ENCODE measurements at regions not wholly inside any gene's neighbourhood (a gene's known extent, or its start where the extent isn't known, plus 50 kb on each side); places are given as distances from the start of the nearest gene placed in this dataset.

- TF ChIP-seq, protein P1, sequence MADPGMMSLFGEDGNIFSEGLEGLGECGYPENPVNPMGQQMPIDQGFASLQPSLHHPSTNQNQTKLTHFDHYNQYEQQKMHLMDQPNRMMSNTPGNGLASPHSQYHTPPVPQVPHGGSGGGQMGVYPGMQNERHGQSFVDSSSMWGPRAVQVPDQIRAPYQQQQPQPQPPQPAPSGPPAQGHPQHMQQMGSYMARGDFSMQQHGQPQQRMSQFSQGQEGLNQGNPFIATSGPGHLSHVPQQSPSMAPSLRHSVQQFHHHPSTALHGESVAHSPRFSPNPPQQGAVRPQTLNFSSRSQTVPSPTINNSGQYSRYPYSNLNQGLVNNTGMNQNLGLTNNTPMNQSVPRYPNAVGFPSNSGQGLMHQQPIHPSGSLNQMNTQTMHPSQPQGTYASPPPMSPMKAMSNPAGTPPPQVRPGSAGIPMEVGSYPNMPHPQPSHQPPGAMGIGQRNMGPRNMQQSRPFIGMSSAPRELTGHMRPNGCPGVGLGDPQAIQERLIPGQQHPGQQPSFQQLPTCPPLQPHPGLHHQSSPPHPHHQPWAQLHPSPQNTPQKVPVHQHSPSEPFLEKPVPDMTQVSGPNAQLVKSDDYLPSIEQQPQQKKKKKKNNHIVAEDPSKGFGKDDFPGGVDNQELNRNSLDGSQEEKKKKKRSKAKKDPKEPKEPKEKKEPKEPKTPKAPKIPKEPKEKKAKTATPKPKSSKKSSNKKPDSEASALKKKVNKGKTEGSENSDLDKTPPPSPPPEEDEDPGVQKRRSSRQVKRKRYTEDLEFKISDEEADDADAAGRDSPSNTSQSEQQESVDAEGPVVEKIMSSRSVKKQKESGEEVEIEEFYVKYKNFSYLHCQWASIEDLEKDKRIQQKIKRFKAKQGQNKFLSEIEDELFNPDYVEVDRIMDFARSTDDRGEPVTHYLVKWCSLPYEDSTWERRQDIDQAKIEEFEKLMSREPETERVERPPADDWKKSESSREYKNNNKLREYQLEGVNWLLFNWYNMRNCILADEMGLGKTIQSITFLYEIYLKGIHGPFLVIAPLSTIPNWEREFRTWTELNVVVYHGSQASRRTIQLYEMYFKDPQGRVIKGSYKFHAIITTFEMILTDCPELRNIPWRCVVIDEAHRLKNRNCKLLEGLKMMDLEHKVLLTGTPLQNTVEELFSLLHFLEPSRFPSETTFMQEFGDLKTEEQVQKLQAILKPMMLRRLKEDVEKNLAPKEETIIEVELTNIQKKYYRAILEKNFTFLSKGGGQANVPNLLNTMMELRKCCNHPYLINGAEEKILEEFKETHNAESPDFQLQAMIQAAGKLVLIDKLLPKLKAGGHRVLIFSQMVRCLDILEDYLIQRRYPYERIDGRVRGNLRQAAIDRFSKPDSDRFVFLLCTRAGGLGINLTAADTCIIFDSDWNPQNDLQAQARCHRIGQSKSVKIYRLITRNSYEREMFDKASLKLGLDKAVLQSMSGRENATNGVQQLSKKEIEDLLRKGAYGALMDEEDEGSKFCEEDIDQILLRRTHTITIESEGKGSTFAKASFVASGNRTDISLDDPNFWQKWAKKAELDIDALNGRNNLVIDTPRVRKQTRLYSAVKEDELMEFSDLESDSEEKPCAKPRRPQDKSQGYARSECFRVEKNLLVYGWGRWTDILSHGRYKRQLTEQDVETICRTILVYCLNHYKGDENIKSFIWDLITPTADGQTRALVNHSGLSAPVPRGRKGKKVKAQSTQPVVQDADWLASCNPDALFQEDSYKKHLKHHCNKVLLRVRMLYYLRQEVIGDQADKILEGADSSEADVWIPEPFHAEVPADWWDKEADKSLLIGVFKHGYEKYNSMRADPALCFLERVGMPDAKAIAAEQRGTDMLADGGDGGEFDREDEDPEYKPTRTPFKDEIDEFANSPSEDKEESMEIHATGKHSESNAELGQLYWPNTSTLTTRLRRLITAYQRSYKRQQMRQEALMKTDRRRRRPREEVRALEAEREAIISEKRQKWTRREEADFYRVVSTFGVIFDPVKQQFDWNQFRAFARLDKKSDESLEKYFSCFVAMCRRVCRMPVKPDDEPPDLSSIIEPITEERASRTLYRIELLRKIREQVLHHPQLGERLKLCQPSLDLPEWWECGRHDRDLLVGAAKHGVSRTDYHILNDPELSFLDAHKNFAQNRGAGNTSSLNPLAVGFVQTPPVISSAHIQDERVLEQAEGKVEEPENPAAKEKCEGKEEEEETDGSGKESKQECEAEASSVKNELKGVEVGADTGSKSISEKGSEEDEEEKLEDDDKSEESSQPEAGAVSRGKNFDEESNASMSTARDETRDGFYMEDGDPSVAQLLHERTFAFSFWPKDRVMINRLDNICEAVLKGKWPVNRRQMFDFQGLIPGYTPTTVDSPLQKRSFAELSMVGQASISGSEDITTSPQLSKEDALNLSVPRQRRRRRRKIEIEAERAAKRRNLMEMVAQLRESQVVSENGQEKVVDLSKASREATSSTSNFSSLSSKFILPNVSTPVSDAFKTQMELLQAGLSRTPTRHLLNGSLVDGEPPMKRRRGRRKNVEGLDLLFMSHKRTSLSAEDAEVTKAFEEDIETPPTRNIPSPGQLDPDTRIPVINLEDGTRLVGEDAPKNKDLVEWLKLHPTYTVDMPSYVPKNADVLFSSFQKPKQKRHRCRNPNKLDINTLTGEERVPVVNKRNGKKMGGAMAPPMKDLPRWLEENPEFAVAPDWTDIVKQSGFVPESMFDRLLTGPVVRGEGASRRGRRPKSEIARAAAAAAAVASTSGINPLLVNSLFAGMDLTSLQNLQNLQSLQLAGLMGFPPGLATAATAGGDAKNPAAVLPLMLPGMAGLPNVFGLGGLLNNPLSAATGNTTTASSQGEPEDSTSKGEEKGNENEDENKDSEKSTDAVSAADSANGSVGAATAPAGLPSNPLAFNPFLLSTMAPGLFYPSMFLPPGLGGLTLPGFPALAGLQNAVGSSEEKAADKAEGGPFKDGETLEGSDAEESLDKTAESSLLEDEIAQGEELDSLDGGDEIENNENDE (IDR thresholded peaks at IDR 0.05; ENCODE audit: insufficient replicate concordance, low read length) = no peak
- TF ChIP-seq TAF7 (optimal IDR thresholded peaks at IDR 0.05; ENCODE audit: borderline replicate concordance, low read depth, low read length) (no peak), SRF (IDR thresholded peaks at IDR 0.05; ENCODE audit: low read depth, low read length) (no peak), POLR2A (IDR thresholded peaks at IDR 0.05; ENCODE audit: control extremely low read depth in 1 of 2, low read depth in 2 of 2, low read length in 2 of 2) (no peak)
Observed at GRCh38 chr1:232443372-232443771, 186.6 kb downstream of the SIPA1L2 start (continued).

All from H1 (cell line).